ENCODE measurements at regions not wholly inside any gene's neighbourhood (a gene's known extent, or its start where the extent isn't known, plus 50 kb on each side); places are given as distances from the start of the nearest gene placed in this dataset.

GRCh38 chr15:35727627-35728026, 181.7 kb upstream of the DPH6 start:
- TF ChIP-seq ZFX (IDR thresholded peaks at IDR 0.05; ENCODE audit: borderline replicate concordance) (no peak), CTCF (IDR thresholded peaks at IDR 0.05) (no peak)

Measured in 22Rv1 (cell line).